AG09309 (cell line): ENCODE measurements at regions not wholly inside any gene's neighbourhood (a gene's known extent, or its start where the extent isn't known, plus 50 kb on each side); places are given as distances from the start of the nearest gene placed in this dataset.
"Not testable (repeated sequence)": the region's sequence is repeated elsewhere in the genome, so short reads cannot be mapped to it uniquely, and the experiment has no call there.

Source experiments
- DNase-seq: peaks from one replicate; pipeline ENCODE4 v3.0.0-alpha.2; 2010; ENCODE audit warnings: low read depth
- H3K4me3 ChIP-seq: 2 replicates; pipeline ENCODE4 v1.5.1; 2011; ENCODE audit warnings: mild to moderate bottlenecking, low read depth, low read length, moderate library complexity; ENCODE audit not compliant: control insufficient read depth
- CTCF ChIP-seq: IDR thresholded peaks from 2 replicates; pipeline ENCODE4 v1.5.1; 2011; ENCODE audit warnings: mild to moderate bottlenecking, low read depth, low read length, inconsistent platforms; ENCODE audit not compliant: insufficient read depth, control insufficient read depth; ENCODE audit errors: missing control alignments

- no peak for TF ChIP-seq CTCF
- DNase-seq = no peak
- no peak overlapping the region for H3K4me3 ChIP-seq
Measured at GRCh38 chr5:110879675-110880074, 140.9 kb downstream of the SLC25A46 start.

DNA sequence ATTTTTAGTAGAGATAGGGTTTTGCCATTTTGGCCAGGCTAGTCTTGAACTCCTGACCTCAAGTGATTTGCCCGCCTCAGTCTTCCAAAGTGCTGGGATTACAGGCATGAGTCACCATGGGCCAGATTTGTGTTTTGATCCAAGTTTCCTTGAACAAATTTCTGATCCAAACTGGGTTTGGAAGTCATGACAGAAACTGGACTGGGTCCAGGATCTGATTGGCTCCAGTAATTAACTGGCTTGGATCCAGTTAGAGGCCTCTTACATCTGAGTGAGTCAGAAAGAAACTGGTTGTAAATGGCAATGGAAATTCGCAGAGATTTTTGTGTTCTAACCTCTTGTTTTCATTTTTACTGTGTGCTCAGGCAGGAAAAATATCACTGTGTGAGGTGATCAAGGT lies 141.6 kb downstream of the SLC25A46 start:
- peak; percentile 78 for DNase-seq
- no peak for TF ChIP-seq CTCF
- H3K4me3 ChIP-seq = no peak overlapping the region

GRCh38 chr5:110884005-110884404 lies 145.2 kb downstream of the SLC25A46 start:
- TF ChIP-seq CTCF = no peak
- H3K4me3 ChIP-seq = no peak overlapping the region
- no peak for DNase-seq

- H3K4me3 ChIP-seq, DNase-seq: not testable (repeated sequence)
Measured at GRCh38 chr5:110887170-110887569, 148.4 kb downstream of the SLC25A46 start.

DNA sequence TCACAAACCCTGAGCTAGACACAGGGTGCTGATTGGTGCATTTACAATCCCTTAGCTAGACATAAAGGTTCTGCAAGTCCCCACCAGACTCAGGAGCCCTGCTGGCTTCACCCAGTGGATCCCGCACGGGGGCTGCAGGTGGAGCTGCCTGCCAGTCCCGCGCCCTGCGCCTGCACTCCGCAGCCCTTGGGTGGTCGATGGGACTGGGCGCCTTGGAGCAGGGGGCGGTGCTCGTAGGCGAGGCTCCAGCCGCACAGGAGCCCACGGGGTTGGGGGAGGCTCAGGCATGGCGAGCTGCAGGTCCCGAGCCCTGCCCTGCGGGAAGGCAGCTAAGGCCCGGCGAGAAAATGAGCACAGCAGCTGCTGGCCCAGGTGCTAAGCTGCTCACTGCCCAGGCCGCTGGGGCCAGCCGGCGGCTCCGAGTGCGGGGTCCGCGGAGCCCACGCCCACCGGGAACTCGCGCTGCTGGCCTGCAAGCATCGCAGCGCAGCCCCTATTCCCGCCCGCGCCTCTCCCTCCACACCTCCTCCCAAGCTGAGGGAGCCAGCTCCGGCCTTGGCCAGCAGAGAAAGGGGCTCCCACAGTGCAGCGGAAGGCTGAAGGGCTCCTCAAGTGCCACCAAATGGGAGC lies 155.2 kb downstream of the SLC25A46 start:
- DNase-seq, H3K4me3 ChIP-seq: not testable (repeated sequence)

GRCh38 chr5:110894805-110895204 lies 156.0 kb downstream of the SLC25A46 start:
- no peak for TF ChIP-seq CTCF

DNA sequence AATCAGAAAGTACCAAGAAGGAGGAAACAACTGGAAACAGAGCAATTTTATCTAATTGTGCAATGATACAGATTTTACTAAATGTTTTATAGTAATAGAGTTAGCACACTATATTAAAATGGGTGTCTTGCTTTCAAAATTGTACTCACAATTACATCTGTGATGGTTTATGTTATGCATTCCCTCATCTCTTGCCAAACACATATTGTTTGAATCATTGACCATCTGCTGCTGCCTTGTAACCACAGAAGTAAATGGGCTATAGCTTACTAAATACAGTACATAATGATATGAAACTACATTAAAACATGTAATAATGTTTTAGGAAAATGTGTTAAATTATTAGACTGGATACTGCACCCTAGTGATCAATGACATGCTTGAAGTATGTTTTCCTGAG lies 158.1 kb downstream of the SLC25A46 start:
- no peak for TF ChIP-seq CTCF
- H3K4me3 ChIP-seq = no peak overlapping the region
- DNase-seq = no peak

More at GRCh38 chr5:110894805-110895204, 156.0 kb downstream of the SLC25A46 start:
- DNase-seq = no peak
- no peak overlapping the region for H3K4me3 ChIP-seq

- no peak for DNase-seq
- TF ChIP-seq CTCF = no peak
- H3K4me3 ChIP-seq = no peak overlapping the region
Measured at GRCh38 chr5:110899566-110900412, 161.0 kb downstream of the SLC25A46 start.
